ENCODE measurements at regions not wholly inside any gene's neighbourhood (a gene's known extent, or its start where the extent isn't known, plus 50 kb on each side); places are given as distances from the start of the nearest gene placed in this dataset.

- TF ChIP-seq POLR2A (IDR thresholded peaks at IDR 0.05; ENCODE audit: low read length) (no peak), GATA1 (IDR thresholded peaks at IDR 0.05; ENCODE audit: low read depth, low read length) (no peak)
Measured at GRCh38 chr9:110088099-110088498, 119.9 kb downstream of the C9orf152 start.
